ENCODE measurements at regions not wholly inside any gene's neighbourhood (a gene's known extent, or its start where the extent isn't known, plus 50 kb on each side); places are given as distances from the start of the nearest gene placed in this dataset.
A peak's percentile ranks its signal among the peaks of the same experiment; 100 is the strongest.

DNA sequence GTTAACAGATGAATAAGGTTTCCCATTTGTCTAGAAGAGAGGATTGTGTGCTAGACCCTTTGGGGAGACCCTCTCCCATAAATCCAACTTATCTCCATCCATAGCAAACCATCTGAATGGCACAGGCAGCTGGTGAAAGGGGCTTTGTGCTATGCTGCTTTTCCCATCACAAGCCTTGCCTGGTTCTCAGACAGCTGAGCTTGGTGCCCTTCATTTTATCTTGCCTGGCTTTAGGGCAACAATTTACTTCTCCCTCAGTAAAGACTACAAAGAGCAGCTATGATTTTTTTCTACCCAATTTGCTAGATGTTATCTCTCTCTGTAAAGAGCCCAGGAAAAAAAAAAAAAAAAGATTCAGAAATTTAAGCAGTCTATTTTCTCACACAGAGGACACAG, 117.0 kb upstream of the COL21A1 start:
- no peak for DNase-seq (ENCODE audit: extremely low spot score)
- TF ChIP-seq, protein P1, sequence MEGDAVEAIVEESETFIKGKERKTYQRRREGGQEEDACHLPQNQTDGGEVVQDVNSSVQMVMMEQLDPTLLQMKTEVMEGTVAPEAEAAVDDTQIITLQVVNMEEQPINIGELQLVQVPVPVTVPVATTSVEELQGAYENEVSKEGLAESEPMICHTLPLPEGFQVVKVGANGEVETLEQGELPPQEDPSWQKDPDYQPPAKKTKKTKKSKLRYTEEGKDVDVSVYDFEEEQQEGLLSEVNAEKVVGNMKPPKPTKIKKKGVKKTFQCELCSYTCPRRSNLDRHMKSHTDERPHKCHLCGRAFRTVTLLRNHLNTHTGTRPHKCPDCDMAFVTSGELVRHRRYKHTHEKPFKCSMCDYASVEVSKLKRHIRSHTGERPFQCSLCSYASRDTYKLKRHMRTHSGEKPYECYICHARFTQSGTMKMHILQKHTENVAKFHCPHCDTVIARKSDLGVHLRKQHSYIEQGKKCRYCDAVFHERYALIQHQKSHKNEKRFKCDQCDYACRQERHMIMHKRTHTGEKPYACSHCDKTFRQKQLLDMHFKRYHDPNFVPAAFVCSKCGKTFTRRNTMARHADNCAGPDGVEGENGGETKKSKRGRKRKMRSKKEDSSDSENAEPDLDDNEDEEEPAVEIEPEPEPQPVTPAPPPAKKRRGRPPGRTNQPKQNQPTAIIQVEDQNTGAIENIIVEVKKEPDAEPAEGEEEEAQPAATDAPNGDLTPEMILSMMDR (IDR thresholded peaks at IDR 0.05; ENCODE audit: control extremely low read depth, extremely low read depth, low read depth, missing control alignments) = no peak
- CTCF ChIA-PET = interaction anchor here (0.7 to 3.8 kb wide), 10 partner anchors 11 to 252 kb away, joined by 3 to 13 read pairs (median 3); no protein-coding TSS in a partner anchor
- POLR2A ChIA-PET = interaction anchor here (0.6 kb wide), 1 partner anchor 748 kb away, joined by 3 read pairs; no protein-coding TSS in a partner anchor

- TF ChIP-seq, protein P1 (IDR thresholded peaks at IDR 0.05; ENCODE audit: control extremely low read depth, extremely low read depth, low read depth, missing control alignments) = no peak
- ChIA-PET CTCF (interaction anchor here (0.7 to 3.8 kb wide), 7 partner anchors 10 to 253 kb away, joined by 3 to 13 read pairs (median 3); no protein-coding TSS in a partner anchor), POLR2A (no interaction called here)
Measured at GRCh38 chr6:56363796-56364430, 116.5 kb upstream of the COL21A1 start.

DNA sequence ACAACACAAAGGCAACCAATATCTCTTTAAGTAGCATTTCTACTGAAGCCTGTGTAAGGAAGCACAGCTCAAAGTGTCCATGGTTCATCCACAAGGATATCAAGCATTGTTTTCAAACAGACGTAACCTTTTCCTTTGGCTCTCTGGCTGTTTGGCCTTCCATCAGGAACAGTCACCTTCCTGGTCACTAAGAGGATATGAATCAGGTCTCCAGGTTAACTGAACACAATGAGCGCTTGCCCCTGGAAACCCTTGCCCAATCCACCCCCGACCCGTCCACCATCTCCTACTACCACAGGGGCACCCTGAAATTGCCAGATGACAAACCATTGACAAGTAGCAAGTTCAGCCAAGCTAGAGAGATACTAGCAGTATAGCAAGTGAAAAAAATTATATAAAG, 114.4 kb upstream of the COL21A1 start:
- POLR2A ChIA-PET = no interaction called here
- DNase-seq (ENCODE audit: extremely low spot score) = no peak
- CTCF ChIA-PET = interaction anchor here (2.0 to 3.8 kb wide), 2 partner anchors 20 to 234 kb away, joined by 5 to 13 read pairs; no protein-coding TSS in a partner anchor
- TF ChIP-seq, protein P1 (IDR thresholded peaks at IDR 0.05; ENCODE audit: control extremely low read depth, extremely low read depth, low read depth, missing control alignments) = no peak

More at GRCh38 chr6:56363796-56364430, 116.5 kb upstream of the COL21A1 start:
- no peak for DNase-seq (ENCODE audit: extremely low spot score)

- peak; percentile 55 for DNase-seq (ENCODE audit: extremely low spot score)
- TF ChIP-seq, protein P1 (IDR thresholded peaks at IDR 0.05; ENCODE audit: control extremely low read depth, extremely low read depth, low read depth, missing control alignments) = peak; percentile 58
- POLR2A ChIA-PET = no interaction called here
- CTCF ChIA-PET = interaction anchor here (1.0 to 1.9 kb wide), 10 partner anchors 9 to 492 kb away, joined by 3 to 28 read pairs (median 4); no protein-coding TSS in a partner anchor
Measured at GRCh38 chr6:56359201-56359899, 112.0 kb upstream of the COL21A1 start.

DNA sequence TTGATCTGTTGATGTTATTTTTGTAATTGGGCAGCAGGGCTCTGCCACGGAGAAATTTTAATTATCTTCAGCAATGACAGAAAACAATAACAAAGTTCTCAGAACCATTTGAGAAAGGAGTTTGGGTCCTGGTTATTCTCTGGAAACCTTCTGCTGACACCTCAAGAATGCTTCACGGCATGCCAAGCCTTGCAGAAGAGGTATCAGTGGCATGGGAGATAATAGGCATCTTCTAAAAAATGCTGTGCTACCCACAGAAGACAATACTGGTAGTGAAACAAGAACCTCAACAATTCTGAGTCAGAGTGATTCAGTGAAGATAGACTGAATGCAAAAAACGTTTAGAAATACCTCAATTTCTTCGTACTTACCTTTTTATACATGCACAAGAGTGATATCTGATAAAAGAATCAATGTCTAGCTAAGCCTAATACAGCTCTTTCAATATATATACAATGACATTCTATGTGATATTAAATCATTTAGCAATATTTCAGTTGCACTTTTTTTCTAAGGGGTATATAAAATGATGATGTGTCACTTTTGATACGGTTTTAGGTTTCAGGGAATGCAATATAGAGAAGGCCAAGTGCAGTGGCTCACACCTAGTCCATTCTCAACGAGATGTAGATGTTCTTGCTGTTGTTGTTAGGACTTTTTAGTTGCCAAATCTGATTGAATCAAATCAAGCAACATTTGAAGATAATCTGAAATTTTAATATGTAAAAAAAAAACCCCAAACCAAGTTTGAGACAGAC, 110.4 kb upstream of the COL21A1 start:
- POLR2A ChIA-PET = no interaction called here
- no peak for DNase-seq (ENCODE audit: extremely low spot score)
- TF ChIP-seq, protein P1 (IDR thresholded peaks at IDR 0.05; ENCODE audit: control extremely low read depth, extremely low read depth, low read depth, missing control alignments) = no peak
- CTCF ChIA-PET = interaction anchor here (0.7 to 1.9 kb wide), 14 partner anchors 10 to 494 kb away, joined by 3 to 28 read pairs (median 4); no protein-coding TSS in a partner anchor

GRCh38 chr6:56356426-56356825, 109.0 kb upstream of the COL21A1 start:
- DNase-seq (ENCODE audit: extremely low spot score) = no peak
- POLR2A ChIA-PET = no interaction called here
- TF ChIP-seq, protein P1 (IDR thresholded peaks at IDR 0.05; ENCODE audit: control extremely low read depth, extremely low read depth, low read depth, missing control alignments) = no peak
- CTCF ChIA-PET = interaction anchor here (0.9 to 3.0 kb wide), 4 partner anchors 9 to 239 kb away, joined by 3 to 22 read pairs (median 4); no protein-coding TSS in a partner anchor

All from GM10248 (cell line).